HFFc6 (cell line): ENCODE measurements at regions not wholly inside any gene's neighbourhood (a gene's known extent, or its start where the extent isn't known, plus 50 kb on each side); places are given as distances from the start of the nearest gene placed in this dataset.

Experiments
- DNase-seq: peaks from one replicate; pipeline ENCODE4 v3.0.0-alpha.2; 2018
- H3K27ac Mint-ChIP-seq: 2 replicates; pipeline ENCODE4 v1.8.0; 2020; ENCODE audit warnings: mild to moderate bottlenecking, mixed read lengths
- H3K27me3 Mint-ChIP-seq: 2 replicates; pipeline ENCODE4 v1.8.0; 2021; ENCODE audit warnings: mild to moderate bottlenecking, moderate library complexity, mixed read lengths; ENCODE audit not compliant: insufficient read depth
- H3K36me3 Mint-ChIP-seq: 2 replicates; pipeline ENCODE4 v1.8.0; 2021; ENCODE audit warnings: low read depth, mixed read lengths
- H3K4me1 Mint-ChIP-seq: 2 replicates; pipeline ENCODE4 v1.8.0; 2020; ENCODE audit warnings: low read depth, mixed read lengths
- H3K4me3 Mint-ChIP-seq: 2 replicates; pipeline ENCODE4 v1.8.0; 2020; ENCODE audit warnings: mild to moderate bottlenecking, moderate library complexity, mixed read lengths
- H3K9me3 Mint-ChIP-seq: 2 replicates; pipeline ENCODE4 v1.8.0; 2020; ENCODE audit warnings: mild to moderate bottlenecking, mixed read lengths
- CTCF ChIP-seq: fragments of 200-600 bp; sonication (generic); IDR thresholded peaks from 2 replicates; pipeline ENCODE4 v1.5.0; 2021; ENCODE audit warnings: antibody characterized with exemption, mild to moderate bottlenecking

- no peaks in the 10 kb centered on the region for H3K27me3 Mint-ChIP-seq
- peaks cover 6% of the 10 kb centered on the region for H3K36me3 Mint-ChIP-seq
- peaks cover 14% of the 10 kb centered on the region for H3K9me3 Mint-ChIP-seq
- H3K4me3 Mint-ChIP-seq = no peak overlapping the region
- no peaks in the 10 kb centered on the region for H3K4me1 Mint-ChIP-seq
- H3K27ac Mint-ChIP-seq = no peak overlapping the region
- DNase-seq = no peak
- no peak for TF ChIP-seq CTCF
These were observed 447.4 kb downstream of the CMPK2 start for GRCh38 chr2:6418291-6418690.

GRCh38 chr2:6421138-6421730 lies 444.5 kb downstream of the CMPK2 start:
- Mint-ChIP-seq H3K27me3 (no peaks in the 10 kb centered on the region), H3K4me3 (no peak overlapping the region), H3K9me3 (peaks cover 7% of the 10 kb centered on the region; the same call in 1 of the 2 replicates), H3K27ac (no peak overlapping the region), H3K36me3 (no peaks in the 10 kb centered on the region), H3K4me1 (no peaks in the 10 kb centered on the region)
- no peak for TF ChIP-seq CTCF
- no peak for DNase-seq

GRCh38 chr2:6421888-6422287 lies 443.8 kb downstream of the CMPK2 start:
- Mint-ChIP-seq H3K27ac (no peak overlapping the region), H3K4me3 (no peak overlapping the region), H3K27me3 (no peaks in the 10 kb centered on the region), H3K4me1 (no peaks in the 10 kb centered on the region), H3K9me3 (peaks cover 7% of the 10 kb centered on the region; the same call in 1 of the 2 replicates), H3K36me3 (no peaks in the 10 kb centered on the region)
- no peak for DNase-seq
- no peak for TF ChIP-seq CTCF

- Mint-ChIP-seq H3K4me1 (no peaks in the 10 kb centered on the region), H3K9me3 (peaks cover 5% of the 10 kb centered on the region; the same call in 1 of the 2 replicates), H3K4me3 (no peak overlapping the region), H3K36me3 (no peaks in the 10 kb centered on the region), H3K27ac (no peak overlapping the region), H3K27me3 (no peaks in the 10 kb centered on the region)
- TF ChIP-seq CTCF = no peak
- no peak for DNase-seq
These were observed 442.6 kb downstream of the CMPK2 start for GRCh38 chr2:6423157-6423556.

- Mint-ChIP-seq H3K4me3 (no peak overlapping the region), H3K4me1 (no peaks in the 10 kb centered on the region), H3K36me3 (no peaks in the 10 kb centered on the region), H3K9me3 (no peaks in the 10 kb centered on the region; the same call in 1 of the 2 replicates), H3K27ac (no peak overlapping the region), H3K27me3 (no peaks in the 10 kb centered on the region)
- DNase-seq = no peak
- TF ChIP-seq CTCF = no peak
These were observed 441.8 kb downstream of the CMPK2 start for GRCh38 chr2:6423944-6424343.

- TF ChIP-seq CTCF = no peak
- DNase-seq = no peak
- Mint-ChIP-seq H3K4me3 (no peak overlapping the region), H3K36me3 (no peaks in the 10 kb centered on the region), H3K27me3 (no peaks in the 10 kb centered on the region), H3K4me1 (no peaks in the 10 kb centered on the region), H3K9me3 (peaks cover 10% of the 10 kb centered on the region), H3K27ac (no peak overlapping the region)
These were observed 440.7 kb downstream of the CMPK2 start for GRCh38 chr2:6425032-6425431.
